GM18502 (cell line): ENCODE measurements at regions not wholly inside any gene's neighbourhood (a gene's known extent, or its start where the extent isn't known, plus 50 kb on each side); places are given as distances from the start of the nearest gene placed in this dataset.
A peak's percentile ranks its signal among the peaks of the same experiment; 100 is the strongest.

ENCODE experiments used
- ATAC-seq: cut with Tn5 transposase; IDR thresholded peaks from one replicate; pipeline ENCODE4 v1.9.1; 2021; ENCODE audit warnings: mild to moderate bottlenecking; ENCODE audit not compliant: unreplicated experiment, poor library complexity

DNA sequence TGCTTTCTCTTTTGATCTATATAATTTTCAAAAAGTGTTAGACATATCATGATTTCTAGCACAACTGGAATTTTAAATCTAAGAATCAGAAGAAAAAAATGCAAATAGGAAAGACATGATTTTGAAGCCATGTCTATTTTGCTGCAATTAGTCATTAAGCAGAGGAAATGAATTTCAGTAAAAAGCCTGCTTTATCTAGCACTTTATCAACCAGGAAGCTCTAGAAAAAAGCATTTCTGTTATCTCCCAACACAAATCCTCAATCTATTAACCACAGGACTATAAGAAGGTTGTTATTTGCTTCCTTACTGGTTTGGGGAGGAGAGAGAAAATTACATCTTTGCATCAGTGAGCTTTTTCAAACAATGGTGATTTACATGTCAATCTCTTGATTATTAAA, 716.7 kb downstream of the DIAPH3 start:
- ATAC-seq: no peak

DNA sequence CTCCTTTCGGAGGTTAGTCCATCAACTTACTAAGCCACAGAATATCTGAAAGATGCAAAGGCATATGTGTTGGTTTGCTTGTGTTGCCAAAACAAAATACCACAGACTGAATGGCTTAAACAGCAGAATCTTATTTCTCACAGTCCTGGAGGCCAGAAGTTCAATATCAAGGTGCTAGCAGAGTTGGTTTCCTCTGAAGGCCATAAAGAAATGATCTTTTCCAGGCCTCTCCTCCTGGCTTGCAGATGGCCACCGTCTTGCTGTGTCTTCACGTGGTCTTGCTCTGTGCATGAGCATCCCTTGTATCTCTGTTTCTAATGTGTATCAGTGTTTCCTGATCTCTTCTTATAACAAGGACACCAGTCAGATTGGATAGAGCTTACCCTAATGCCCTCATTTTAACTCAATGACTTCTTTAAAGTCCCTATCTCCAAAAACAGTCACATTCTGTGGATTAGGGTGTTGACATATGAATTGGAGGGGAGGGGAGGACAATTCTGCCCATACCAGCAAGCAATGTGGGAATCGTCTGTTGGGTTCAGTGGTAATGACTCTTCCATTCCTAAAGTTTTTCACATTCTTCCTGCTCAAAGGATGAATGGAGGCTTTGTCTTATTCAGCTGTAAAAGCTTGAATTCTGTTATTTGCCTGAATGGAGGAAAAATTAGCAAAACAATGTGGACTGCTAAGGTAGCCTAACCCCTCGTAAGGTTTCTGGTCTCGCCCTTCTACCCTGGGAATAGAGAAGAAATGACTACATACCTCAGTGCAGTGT, 715.7 kb downstream of the DIAPH3 start:
- ATAC-seq: no peak

DNA sequence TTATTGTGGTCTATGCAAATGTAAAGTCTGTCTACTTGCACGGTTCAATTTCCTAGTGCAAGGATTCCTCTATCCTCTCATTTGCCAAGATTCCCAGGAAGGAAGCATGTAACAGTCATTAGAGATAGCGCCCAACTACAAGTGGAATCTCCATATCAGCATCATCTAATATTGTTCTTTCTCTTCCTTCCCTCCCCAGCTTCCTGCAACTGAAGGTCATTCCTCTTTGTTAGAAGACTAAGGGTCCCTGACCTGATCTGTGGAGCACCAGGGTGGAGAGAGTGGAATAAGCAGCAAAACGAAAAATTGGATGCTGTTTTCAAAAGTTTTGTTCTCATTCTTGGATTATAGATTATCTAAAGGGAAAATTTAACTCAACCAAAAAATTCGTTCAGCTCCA, 714.0 kb downstream of the DIAPH3 start:
- ATAC-seq: no peak

DNA sequence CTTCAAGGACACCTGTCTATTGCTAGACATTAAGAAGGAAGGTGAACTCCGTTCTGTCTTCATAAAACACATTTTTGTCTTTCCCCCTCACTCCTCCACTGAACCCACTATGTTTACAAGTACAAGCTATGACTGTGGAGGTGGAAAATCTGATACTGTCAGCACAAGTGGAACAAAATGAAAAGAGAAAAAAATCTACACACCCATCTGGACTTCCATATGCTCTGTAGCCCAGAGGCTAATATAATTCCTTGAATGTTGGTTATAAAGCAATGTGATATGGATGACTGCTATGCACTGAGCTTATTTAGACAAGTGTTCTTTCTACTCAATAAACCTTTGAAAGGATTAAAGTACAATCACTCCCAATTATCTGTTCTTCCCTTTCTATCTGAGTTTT, 713.5 kb downstream of the DIAPH3 start:
- no peak for ATAC-seq

DNA sequence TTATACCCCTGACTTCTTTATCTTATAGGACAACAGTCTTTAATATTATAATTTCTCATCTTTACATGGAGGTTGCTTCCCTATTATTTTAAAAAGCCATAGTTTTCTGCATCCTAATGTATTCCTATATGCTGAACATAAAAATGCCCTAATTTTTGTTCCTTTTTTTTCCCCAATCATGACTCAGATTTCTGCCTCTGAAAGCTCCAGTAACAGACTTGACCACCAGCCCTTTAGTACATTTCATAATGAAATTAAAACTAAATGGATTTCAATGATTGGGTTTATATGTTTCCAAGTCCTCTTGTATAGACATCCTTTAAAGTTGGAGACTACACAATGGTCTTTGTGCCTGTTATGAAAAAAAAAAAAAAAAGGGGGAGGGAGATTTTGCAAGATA, 712.5 kb downstream of the DIAPH3 start:
- no peak for ATAC-seq

DNA sequence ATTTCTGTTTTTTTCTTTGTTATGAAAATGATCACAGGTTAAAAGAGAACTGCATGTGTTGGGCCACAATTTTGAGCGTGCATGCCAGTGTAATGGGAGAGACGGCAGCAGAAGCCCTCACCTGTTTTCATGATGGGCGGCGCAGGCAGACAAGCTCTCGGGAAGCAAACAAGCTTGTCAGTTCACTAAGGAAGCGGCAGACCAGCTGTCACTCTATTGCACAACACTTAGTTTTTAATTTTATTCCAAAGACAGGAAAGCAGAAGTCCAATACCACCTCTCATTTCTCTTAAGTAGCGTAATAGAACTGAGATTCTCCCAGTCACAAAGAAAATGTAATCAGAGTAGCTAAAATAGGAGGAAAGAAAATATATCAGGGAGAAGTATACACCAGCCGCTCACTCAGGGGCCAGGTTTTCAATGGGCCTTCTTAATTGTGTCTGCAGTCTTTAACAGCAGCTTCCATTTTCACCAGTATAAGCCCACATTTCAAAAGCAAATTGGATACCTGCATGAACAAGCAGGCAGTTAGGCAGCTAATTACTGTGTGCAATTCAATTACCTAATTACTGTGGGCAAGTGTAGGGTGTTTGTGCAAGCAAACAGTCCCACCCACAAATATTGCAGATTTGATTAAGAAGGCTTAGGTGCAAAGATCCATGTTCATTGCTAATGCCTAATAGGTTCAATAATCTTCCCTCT, 711.4 kb downstream of the DIAPH3 start:
- ATAC-seq: no peak

DNA sequence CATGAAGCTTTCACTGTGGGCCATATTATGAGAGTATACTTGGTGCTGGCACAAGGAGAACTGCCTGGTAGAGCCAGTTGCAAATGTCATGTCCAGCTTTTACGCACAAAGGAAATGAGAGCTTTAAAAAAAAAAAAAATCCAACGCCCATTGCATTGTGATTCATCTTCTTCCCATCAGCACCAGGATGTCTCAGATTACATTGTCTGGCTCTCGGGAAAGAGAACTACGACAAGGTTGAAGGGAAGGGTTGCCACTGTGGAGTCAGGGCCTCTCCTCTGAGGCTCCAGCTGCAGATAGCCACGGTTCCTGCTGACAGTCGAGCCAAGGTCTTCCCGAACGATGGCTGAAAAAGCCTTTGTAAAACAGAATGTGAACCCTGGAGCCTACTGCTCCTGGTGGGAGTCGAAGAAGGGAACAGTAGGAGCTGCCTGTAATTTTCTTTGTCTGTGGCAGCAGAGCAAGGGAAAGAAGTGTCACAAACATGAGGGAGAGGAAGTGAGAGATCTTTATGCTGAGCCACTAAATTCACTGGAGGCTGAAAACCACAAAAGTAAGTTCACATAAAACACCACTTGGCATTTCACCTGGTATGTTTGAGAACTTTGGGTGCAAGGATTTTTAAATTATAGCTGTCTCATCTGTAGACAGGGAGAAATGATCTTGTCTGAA, 704.7 kb downstream of the DIAPH3 start:
- ATAC-seq: no peak

DNA sequence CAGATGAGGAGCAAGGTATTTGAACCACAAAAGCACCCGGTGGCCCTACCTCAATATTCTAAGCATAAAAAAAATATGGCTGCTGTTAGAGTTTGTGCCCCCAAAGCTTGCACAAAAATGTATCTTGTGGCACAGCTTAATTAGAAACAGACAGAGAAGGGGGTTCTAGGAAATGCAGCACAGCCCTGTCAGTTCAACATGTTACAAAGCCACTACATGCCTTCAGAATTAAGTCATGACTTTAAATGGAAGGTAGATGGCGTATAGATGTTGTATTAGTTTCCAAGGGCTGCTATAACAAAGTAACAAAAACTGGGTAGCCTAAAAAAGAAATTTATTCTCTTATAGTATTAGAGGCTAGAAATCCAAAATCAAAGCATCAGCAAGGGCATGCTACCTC, 703.8 kb downstream of the DIAPH3 start:
- ATAC-seq: no peak

DNA sequence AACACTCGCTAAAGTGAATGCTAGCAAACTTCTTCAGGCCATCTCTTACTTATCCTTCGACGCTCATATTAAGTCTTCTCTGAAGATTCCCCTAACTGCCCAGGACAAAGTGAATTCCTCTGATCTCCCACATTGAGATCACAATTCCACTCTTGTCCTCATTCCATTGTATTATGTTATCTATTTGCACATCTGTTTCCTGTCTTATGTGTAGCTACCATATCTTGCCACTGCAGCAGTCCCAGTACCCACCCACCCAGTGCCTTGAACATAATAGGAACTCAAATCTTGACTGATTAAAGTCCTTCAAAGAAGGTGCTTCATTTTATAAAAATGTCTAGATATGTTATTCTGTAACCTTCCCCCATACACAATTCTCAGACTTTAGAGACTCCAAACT, 702.3 kb downstream of the DIAPH3 start:
- ATAC-seq: no peak

DNA sequence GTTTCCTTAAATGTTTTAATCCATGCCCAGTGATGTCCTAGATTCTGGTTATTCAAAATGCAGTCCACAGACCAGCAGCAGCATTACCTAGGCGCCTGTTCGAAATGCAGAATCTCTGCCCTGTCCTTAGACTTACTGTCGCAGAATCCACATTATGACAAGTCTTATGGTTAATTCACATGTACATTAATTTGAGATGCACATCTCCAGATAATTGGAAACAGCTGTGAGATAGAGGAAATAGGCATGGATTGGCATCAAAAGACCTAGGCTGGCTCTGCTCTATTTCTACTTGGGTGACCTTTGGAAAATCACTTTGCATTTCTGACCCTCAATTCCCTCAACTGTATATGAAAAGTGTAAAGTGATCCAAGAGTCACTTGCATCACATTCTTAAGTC, 700.7 kb downstream of the DIAPH3 start:
- ATAC-seq: no peak

DNA sequence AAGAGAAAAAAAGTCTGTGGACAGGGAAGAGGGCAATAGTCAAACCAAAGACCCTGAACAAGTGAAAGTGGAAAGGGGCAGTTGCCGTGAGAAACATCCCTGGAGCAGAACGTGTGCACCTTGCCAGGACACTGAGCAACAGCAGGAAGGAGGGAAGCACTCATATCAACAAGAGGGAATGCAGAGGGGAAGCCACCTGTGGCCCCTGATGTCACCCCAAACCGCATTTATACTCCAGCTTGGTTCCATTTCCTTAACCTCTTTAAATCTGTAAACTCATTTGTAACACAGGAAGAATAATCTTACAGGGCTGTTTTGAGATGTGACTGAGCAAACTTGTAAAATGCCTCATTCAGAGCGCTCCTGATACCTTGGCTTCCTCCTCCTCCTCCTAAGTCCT, 698.8 kb downstream of the DIAPH3 start:
- no peak for ATAC-seq

DNA sequence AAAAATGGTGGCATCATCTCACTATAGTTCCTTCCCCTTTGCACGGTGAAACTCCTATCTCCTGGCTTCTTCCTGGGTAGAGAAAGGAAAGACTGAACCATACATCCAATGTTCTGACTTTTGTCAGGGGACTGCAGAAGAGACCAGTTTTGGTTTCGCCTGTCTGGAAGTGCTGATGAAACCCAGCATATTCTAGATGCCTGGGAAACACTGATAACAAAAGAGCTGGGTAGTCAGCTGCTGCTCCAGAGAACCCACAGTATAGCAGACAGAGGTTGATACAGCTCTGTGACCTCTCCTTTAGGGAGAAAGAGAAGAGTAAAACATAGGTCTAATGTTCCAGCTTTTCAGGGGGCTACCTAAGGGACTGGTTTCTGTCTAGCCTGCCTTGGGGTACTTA, 695.3 kb downstream of the DIAPH3 start:
- no peak for ATAC-seq

DNA sequence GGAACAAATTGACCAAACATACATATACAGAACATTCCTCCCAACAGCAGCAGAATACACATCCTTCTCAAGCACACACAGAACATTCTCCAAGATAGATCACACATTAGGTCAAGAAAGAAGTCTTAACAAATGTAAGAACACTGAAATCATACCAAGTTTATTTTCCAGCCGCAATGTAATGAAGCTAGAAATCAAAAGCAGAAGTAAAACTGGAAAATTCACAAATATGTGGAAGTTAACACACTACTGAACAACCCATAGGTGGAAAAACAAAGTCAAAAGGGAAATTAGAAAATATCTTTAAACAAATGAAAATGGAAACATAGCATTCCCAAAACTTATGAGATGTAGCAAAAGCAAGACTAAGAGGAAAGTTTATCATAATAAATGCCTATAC, 692.6 kb downstream of the DIAPH3 start:
- ATAC-seq: no peak

DNA sequence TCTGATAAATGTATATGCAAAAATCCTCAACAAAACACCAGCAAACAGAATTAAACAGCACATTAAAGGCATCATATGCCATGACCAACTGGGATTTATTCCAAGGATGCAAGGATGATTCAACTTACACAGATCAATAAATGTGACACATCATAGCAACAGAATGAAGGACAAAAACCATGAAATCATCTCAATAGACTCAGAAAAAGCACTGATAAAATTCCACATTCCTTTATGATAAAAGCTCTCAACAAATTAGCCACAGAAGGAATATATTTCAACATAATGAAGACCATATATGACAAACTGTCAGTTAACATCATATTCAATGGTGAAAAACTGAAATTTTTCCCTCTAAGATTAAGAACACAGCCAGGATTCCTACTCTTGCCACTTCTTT, 691.6 kb downstream of the DIAPH3 start:
- no peak for ATAC-seq

DNA sequence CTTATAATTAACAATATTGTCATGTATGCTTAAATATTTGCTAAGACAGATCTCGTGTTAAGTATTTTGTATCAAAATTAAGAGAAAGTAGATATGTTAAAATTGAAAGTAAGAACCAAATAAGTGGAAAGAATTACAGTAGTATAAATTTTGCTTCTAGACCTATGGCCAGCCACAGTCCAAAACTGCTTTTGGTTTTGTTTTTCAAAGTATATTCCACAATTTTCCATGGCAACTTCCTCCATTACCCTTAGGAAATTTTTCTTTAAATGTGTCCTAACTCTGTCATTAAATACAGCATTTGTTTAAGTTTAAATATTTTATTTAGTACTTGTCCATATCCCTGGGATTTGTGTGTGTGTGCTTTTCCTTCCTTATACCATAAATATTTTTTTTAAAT, 689.0 kb downstream of the DIAPH3 start:
- ATAC-seq: no peak

DNA sequence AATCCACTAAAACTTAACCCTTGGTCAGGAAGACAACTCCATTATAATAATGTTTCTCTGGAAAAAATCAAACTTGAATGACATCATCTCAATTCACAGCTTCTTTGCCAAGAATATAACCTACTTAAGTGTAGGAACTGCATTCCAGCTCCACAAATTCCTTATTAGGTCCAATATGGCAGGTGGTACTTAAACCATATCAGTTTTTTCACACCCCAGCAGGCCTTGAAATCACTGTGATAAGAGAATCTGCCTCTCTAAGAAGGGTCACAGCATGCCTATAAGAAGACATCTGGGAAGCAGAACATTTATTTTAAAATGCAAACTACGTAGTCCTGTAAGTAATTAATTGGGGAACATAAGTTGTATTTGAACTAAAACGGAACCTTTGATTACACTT, 687.8 kb downstream of the DIAPH3 start:
- ATAC-seq: no peak

DNA sequence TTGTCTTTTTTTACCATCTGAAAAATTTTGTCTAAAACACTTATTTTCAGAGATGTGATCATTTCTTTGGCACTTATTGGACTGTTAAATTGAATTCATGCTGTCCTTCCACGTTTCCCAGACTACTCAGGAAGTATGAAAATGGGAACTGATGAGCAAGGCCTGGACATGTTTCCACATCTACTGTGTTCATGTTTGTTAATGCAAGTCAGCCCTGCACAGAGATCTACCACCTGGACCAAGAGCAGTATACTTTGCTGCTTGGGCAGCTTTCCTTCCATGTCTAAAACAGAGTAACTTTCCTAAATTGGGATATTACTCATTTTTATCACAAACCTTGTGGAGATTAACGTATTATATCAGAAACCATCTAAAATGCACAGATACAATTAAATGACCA, 687.4 kb downstream of the DIAPH3 start:
- ATAC-seq: no peak

DNA sequence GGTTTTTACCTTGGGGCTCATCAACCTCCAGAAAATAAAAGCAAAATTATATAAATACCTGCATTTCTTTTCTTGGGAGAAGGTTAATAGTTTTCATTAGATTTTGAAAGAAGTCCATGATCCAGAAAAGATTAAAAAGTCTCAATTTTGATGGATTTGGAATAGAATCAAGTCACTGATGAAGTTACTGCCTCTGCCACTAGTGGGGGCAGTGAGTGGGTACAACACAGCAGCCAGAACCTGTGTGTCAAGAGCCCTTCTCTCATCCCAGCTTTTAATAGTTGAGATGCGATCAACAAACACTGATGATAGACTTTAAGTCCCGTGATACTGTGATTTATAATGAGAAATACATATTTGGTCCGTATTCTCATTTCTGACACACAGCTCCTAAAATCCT, 686.7 kb downstream of the DIAPH3 start:
- peak; percentile 66 for ATAC-seq

DNA sequence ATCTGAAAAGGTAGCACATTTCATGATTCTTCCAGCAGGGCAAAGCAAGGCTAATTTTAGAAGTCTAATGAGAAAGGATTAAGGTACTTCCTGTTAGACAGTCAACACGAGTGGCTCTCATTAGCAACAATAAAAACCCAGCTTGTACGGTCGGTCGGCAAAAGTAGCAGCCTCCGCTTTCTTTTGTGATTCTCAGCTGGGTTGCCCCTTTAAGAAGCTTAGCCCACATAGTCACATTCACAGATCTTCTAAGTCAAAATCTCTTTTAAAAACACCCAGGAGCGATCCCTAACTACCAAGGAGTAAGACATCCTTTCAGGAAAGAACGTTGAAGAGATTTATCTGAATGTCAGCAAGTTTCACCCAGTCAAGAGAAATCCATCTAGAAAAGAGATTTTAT, 684.8 kb downstream of the DIAPH3 start:
- no peak for ATAC-seq

DNA sequence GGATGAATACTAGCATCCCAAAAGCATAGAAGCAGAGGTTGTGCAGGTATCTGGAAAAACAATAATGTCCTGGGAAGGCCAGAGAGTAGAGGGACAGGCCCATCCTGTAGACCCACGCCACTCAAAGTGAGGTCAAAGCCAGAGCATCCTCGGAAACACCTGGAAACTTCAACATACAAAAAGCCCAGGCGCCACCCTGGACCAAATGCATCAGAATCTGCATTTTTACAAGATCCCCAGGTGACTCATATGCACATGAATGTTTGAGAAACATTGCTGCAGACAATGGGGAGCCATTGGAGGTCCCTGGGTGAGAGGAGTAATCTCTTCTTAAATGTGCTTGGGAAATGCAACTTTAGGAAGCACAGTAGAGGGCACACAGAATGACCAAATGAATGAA, 684.1 kb downstream of the DIAPH3 start:
- ATAC-seq: no peak

DNA sequence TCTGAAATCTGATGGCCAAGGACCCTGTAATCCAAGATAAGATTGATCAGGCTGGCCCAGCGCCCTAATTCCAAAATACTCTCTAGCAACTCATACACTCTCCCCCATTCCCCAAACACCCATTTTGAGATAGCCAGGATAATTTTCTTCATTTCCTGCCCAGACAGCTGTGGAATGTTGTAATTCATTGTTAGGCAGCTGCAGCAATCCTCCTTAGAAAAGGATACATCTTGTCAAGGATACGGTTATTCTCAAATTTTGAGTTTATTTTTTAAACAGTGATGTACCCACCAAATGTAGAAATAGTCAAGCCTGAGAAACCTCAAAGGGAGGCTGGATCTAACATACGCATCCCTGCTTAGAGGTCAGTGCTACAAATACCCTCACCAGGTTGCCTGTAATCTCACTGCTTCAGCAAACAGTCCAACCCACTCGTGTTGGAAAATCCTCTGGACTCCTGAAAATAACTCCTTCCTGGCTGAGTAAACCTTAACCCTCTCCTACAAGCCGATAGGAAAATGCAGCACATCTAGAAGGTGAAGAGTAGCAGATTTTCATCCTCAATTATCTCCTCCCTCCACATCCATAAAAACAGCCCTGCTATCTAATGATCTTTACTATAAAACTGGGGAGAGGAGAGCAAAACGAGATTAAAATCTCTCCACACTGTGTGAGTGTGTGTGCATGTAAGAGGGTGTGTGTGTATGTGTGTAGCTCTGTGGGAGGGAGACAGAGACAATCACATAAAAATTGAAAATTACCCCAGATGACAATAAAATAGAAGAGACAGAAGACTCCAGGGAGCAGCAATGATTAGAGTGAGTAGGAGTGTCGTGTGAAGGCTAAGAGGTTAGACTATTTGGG, 683.1 kb downstream of the DIAPH3 start:
- ATAC-seq: no peak
